IMR-90 (cell line): ENCODE measurements at regions not wholly inside any gene's neighbourhood (a gene's known extent, or its start where the extent isn't known, plus 50 kb on each side); places are given as distances from the start of the nearest gene placed in this dataset.

Source experiments
- CEBPB ChIP-seq: IDR thresholded peaks from 2 replicates; pipeline ENCODE4 v1.6.1; 2012; ENCODE audit warnings: low read depth, low read length, improper control_type of control experiment
- CTCF ChIP-seq: conservative IDR thresholded peaks from 2 replicates; pipeline ENCODE4 v1.5.1; 2012; ENCODE audit warnings: mild to moderate bottlenecking, low read depth, low read length, improper control_type of control experiment
- MAFK ChIP-seq: IDR thresholded peaks from 2 replicates; pipeline ENCODE4 v1.6.1; 2012; ENCODE audit warnings: low read depth, low read length, improper control_type of control experiment
- MAZ ChIP-seq: IDR thresholded peaks from 2 replicates; pipeline ENCODE4 v1.6.1; 2012; ENCODE audit warnings: low read depth, mild to moderate bottlenecking, low read length, improper control_type of control experiment, moderate library complexity, borderline replicate concordance
- MXI1 ChIP-seq: IDR thresholded peaks from 2 replicates; pipeline ENCODE4 v1.6.1; 2012; ENCODE audit warnings: low read depth, mild to moderate bottlenecking, low read length, moderate library complexity, borderline replicate concordance
- NFE2L2 ChIP-seq: fragments of 150-350 bp; IDR thresholded peaks from 2 replicates; pipeline ENCODE4 v1.6.1; 2016; ENCODE audit warnings: low read depth, mild to moderate bottlenecking, low read length
- POLR2A ChIP-seq: IDR thresholded peaks from 2 replicates; pipeline ENCODE4 v1.6.1; 2012; ENCODE audit warnings: mild to moderate bottlenecking, low read depth, low read length
- RAD21 ChIP-seq: IDR thresholded peaks from 2 replicates; pipeline ENCODE4 v1.6.1; 2012; ENCODE audit warnings: low read length, improper control_type of control experiment
- TF ChIP-seq, protein P1 (sequence below): fragments of 150-350 bp; IDR thresholded peaks from 2 replicates; pipeline ENCODE4 v1.6.1; 2017; ENCODE audit warnings: mild to moderate bottlenecking, antibody characterized with exemption, low read length, low read depth

GRCh38 chr15:96237002-96237401 lies 93.5 kb upstream of the NR2F2 start:
- no peak for TF ChIP-seq CTCF
- no peak for TF ChIP-seq MAFK
- no peak for TF ChIP-seq POLR2A
- TF ChIP-seq RAD21, result no peak
- TF ChIP-seq MXI1, result no peak
- TF ChIP-seq MAZ, result no peak
- TF ChIP-seq, protein P1, sequence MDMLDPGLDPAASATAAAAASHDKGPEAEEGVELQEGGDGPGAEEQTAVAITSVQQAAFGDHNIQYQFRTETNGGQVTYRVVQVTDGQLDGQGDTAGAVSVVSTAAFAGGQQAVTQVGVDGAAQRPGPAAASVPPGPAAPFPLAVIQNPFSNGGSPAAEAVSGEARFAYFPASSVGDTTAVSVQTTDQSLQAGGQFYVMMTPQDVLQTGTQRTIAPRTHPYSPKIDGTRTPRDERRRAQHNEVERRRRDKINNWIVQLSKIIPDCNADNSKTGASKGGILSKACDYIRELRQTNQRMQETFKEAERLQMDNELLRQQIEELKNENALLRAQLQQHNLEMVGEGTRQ, result no peak
- TF ChIP-seq NFE2L2, result no peak
- no peak for TF ChIP-seq CEBPB
